Heart left ventricle (tissue), 16 donors: ENCODE measurements at regions not wholly inside any gene's neighbourhood (a gene's known extent, or its start where the extent isn't known, plus 50 kb on each side); places are given as distances from the start of the nearest gene placed in this dataset.

Source experiments
- ATAC-seq, 4 donors: fragments of 200-7000 bp; cut with Tn5 transposase; one replicate each; pipeline ENCODE4 v1.9.1; 2020 to 2022; ENCODE audit warnings: moderate library complexity in 4 of 4, mild to moderate bottlenecking in 3 of 4, moderate number of reproducible peaks in 1 of 4
- DNase-seq, 5 donors: peaks; one replicate each; pipeline ENCODE4 v3.0.0-alpha.2; 2020
- H3K27ac ChIP-seq, 12 donors: fragments of 200-600 bp; sonication (generic) in 4 of 12; one replicate each; pipeline versions ENCODE4 v1.5.0 to v1.8.0; 2016 to 2022; ENCODE audit warnings: mild to moderate bottlenecking in 2 of 12
- H3K27me3 ChIP-seq, 9 donors: fragments of 200-600 bp; sonication (generic) in 2 of 9; one replicate each; pipeline versions ENCODE4 v1.5.1 to v1.8.0; 2016 to 2022; ENCODE audit warnings: mild to moderate bottlenecking in 3 of 9
- H3K36me3 ChIP-seq, 9 donors: fragments of 200-600 bp; sonication (generic) in 2 of 9; one replicate each; pipeline versions ENCODE4 v1.5.0 to v1.8.0; 2018 to 2022; ENCODE audit warnings: mild to moderate bottlenecking in 2 of 9
- H3K4me1 ChIP-seq, 12 donors: fragments of 200-600 bp; sonication (generic) in 4 of 12; one replicate each; pipeline versions ENCODE4 v1.5.0 to v1.8.0; 2016 to 2022; ENCODE audit warnings: mild to moderate bottlenecking in 3 of 12
- H3K4me3 ChIP-seq, 12 donors: fragments of 200-600 bp; sonication (generic) in 4 of 12; one replicate each; pipeline versions ENCODE4 v1.5.0 to v1.8.0; 2017 to 2022; ENCODE audit warnings: mild to moderate bottlenecking in 9 of 12, moderate library complexity in 4 of 12
- H3K9me3 ChIP-seq, 12 donors: fragments of 200-600 bp; sonication (generic) in 4 of 12; one replicate each; pipeline versions ENCODE4 v1.5.0 to v1.8.0; 2016 to 2022; ENCODE audit warnings: mild to moderate bottlenecking in 1 of 12
- CTCF ChIP-seq, 12 donors: fragments of 200-600 bp; sonication (generic) in 4 of 12; IDR thresholded peaks; one replicate each; pipeline versions ENCODE4 v1.5.0 to v1.8.0; 2018 to 2022; ENCODE audit warnings: antibody characterized with exemption in 12 of 12, mild to moderate bottlenecking in 5 of 12
- POLR2A ChIP-seq, 2 donors: fragments of 450-650 bp; IDR thresholded peaks; one replicate each; pipeline ENCODE4 v1.6.1; 2017; ENCODE audit warnings: antibody characterized with exemption in 2 of 2, mild to moderate bottlenecking in 2 of 2, moderate library complexity in 2 of 2
- WGBS, 4 donors: extraction: QIAGEN DNeasy Blood & Tissue Kit in 2 of 4; methylation state at CpG; one replicate each; pipeline versions ENCODE4 v1.1.5 to v1.1.7; 2013 to 2018; 5-methylcytosine and 5-hydroxymethylcytosine counted together
- intact Hi-C, 10 donors: fragments of 100-400 bp; cut with DNase I; formaldehyde crosslinking; loops; one replicate each; pipeline versions ENCODE4 v1.11.1 to v1.14.2; 2022
- donor health status: ischemic (EF 13 %, LVEDD 7.1; RV severe dilation, severe dysfunction).
- donor health status: healthy with polysubstance abuse.
- donor health status: DM: no; HTN: yes; CAD: no.
- donor health status: DM: no; HTN: no; CAD: no.
- donor health status: ischemic (EF 25% LVEDD 6.9; RV normal size, moderate dysfunction).
- donor health status: ischemic (EF 25% LVEDD 5.7; RV mildly dilated, moderate dysfunction).
- donor health status: healthy.
- donor health status: DM: yes; HTN: yes; CAD: no.
- donor health status: ischemic (EF 35%, LVEDD 5.7; RV mildly dilated, moderate dysfunction).
- donor health status: nonischemic (EF 11% LVEDD 7.7; RV severe dilation, severe dysfunction).
- donor health status: DM: yes; HTN: yes; CAD: no.
- donor health status: PGD.
- donor health status: ischemic (EF 29% LVEDD 5.4; RV normal size, mild dysfunction).
- donor health status: nonischemic (EF 23%, LVEDD 6.1; RV moderate dilation, normal function).

- Histone ChIP-seq H3K4me1 (no peaks in the 10 kb centered on the region), H3K36me3 (no peaks in the 10 kb centered on the region), H3K27ac (no peak overlapping the region), H3K27me3 (no peaks in the 10 kb centered on the region), H3K9me3 (peaks cover 0 to 6% (median 0%) of the 10 kb centered on the region in 12 donors), H3K4me3 (no peak overlapping the region)
- no peak for TF ChIP-seq POLR2A (IDR thresholded peaks at IDR 0.05)
- TF ChIP-seq CTCF (IDR thresholded peaks at IDR 0.05): no peak
- WGBS, 4 donors: 91 to 93% (median 93%) methylated on average over 7 of the region's 7 CpGs
- intact Hi-C loops: no loop called here
- DNase-seq (no peak), ATAC-seq (no peak)
Measured at GRCh38 chr10:23988006-23988405, 220.9 kb upstream of the KIAA1217 start.

- ATAC-seq (peak in 3 of 4 donors; percentile 73 to 80 (median 77)), DNase-seq (peak in 4 of 5 donors; percentile 40 to 64 (median 58))
- Histone ChIP-seq H3K27ac (no peak overlapping the region), H3K4me3 (peak overlapping the region in 2 of 12 donors; percentile 12 to 14), H3K27me3 (no peaks in the 10 kb centered on the region), H3K9me3 (no peaks in the 10 kb centered on the region), H3K36me3 (no peaks in the 10 kb centered on the region), H3K4me1 (peaks cover 0 to 8% (median 1%) of the 10 kb centered on the region in 12 donors)
- 29 to 36% (median 34%) methylated on average over 6 of the region's 6 CpGs for WGBS, 4 donors
- intact Hi-C loops: loop anchor here (1.0 to 10.0 kb wide), 16 partner anchors 120 to 840 kb away; no protein-coding TSS in a partner anchor
- TF ChIP-seq CTCF (IDR thresholded peaks at IDR 0.05) (peak; percentile 75 to 95 (median 90)), POLR2A (IDR thresholded peaks at IDR 0.05) (no peak)
Measured at GRCh38 chr10:23994459-23995046, 214.4 kb upstream of the KIAA1217 start.

GRCh38 chr10:23999445-23999844 lies 209.5 kb upstream of the KIAA1217 start:
- H3K4me3 ChIP-seq: no peak overlapping the region
- no peaks in the 10 kb centered on the region for H3K9me3 ChIP-seq
- no peak for TF ChIP-seq POLR2A (IDR thresholded peaks at IDR 0.05)
- TF ChIP-seq CTCF (IDR thresholded peaks at IDR 0.05): no peak
- intact Hi-C loops: loop anchor here in 7 of 10 donors (5.0 to 10.0 kb wide), 7 partner anchors 115 to 845 kb away; no protein-coding TSS in a partner anchor
- no peaks in the 10 kb centered on the region for H3K36me3 ChIP-seq
- no peak for DNase-seq
- H3K27ac ChIP-seq: no peak overlapping the region
- no peaks in the 10 kb centered on the region for H3K27me3 ChIP-seq
- H3K4me1 ChIP-seq: peaks cover 0 to 7% (median 1%) of the 10 kb centered on the region in 12 donors
- WGBS, 4 donors: 95 to 98% (median 96%) methylated on average over 9 of the region's 9 CpGs
- ATAC-seq: no peak

- ATAC-seq (no peak), DNase-seq (no peak)
- H3K36me3 ChIP-seq: no peaks in the 10 kb centered on the region
- H3K27ac ChIP-seq: no peak overlapping the region
- H3K4me3 ChIP-seq: no peak overlapping the region
- no peaks in the 10 kb centered on the region for H3K27me3 ChIP-seq
- H3K4me1 ChIP-seq: no peaks in the 10 kb centered on the region
- no peaks in the 10 kb centered on the region for H3K9me3 ChIP-seq
- intact Hi-C loops: no loop called here
- TF ChIP-seq CTCF (IDR thresholded peaks at IDR 0.05) (no peak), POLR2A (IDR thresholded peaks at IDR 0.05) (no peak)
- 86 to 94% (median 88%) methylated on average over 8 of the region's 8 CpGs for WGBS, 4 donors
Measured at GRCh38 chr10:24000271-24000813, 208.6 kb upstream of the KIAA1217 start.
